ENCODE measurements at regions not wholly inside any gene's neighbourhood (a gene's known extent, or its start where the extent isn't known, plus 50 kb on each side); places are given as distances from the start of the nearest gene placed in this dataset.

DNA sequence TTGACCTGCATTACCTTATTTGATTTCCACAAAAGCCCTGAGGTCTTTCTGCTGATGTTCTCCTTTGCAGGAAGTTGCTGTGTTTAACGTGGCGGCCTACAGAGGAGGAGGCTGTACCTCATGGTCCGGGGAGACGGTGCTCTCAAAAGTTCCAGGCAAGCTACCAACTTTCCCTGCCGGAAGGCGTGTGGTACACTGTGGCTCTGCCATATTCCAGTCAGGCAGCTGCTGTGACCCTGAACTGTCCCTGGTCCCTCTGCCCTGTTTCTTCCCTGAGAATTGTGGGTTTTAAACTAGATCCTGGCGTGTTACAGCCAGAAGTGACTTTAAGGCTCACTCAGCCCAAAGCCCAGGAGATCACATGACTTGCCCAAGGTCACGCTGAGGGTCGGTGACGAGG, 139.2 kb downstream of the TEX36 start:
- Histone ChIP-seq H3K9me3 (ENCODE audit: control insufficient read depth, low read depth, low read length) (no peaks in the 10 kb centered on the region), H3K79me2 (ENCODE audit: control insufficient read depth, insufficient read depth, low read length) (no peaks in the 10 kb centered on the region), H3K27ac (ENCODE audit: control insufficient read depth, insufficient read depth, low read length) (no peak overlapping the region), H3K9me1 (ENCODE audit: control insufficient read depth, extremely low read depth, insufficient read depth, low read length) (no peaks in the 10 kb centered on the region), H3K4me1 (ENCODE audit: control insufficient read depth, extremely low read depth, insufficient read depth, low read length) (no peaks in the 10 kb centered on the region), H2AFZ (ENCODE audit: control insufficient read depth, low read length) (no peak overlapping the region), H3K27me3 (ENCODE audit: control insufficient read depth, extremely low read depth, insufficient read depth, low read length) (peaks cover 9% of the 10 kb centered on the region), H3K36me3 (ENCODE audit: control insufficient read depth in 2 of 2, extremely low read depth in 1 of 2, insufficient read depth in 2 of 2, low read length in 2 of 2) (no peaks in the 10 kb centered on the region), H4K20me1 (ENCODE audit: control insufficient read depth, extremely low read depth, insufficient read depth, low read length) (no peaks in the 10 kb centered on the region), H3K4me2 (ENCODE audit: control insufficient read depth, extremely low read depth, insufficient read depth, low read depth, low read length) (no peak overlapping the region), H3K4me3 (ENCODE audit: control insufficient read depth in 2 of 3, extremely low read depth in 1 of 3, insufficient read depth in 2 of 3, low read depth in 1 of 3, low read length in 3 of 3) (no peak overlapping the region), H3K9ac (ENCODE audit: control insufficient read depth, extremely low read depth, insufficient read depth, low read length) (no peak overlapping the region)
- FAIRE-seq: no peak
- TF ChIP-seq EZH2 (IDR thresholded peaks at IDR 0.05; ENCODE audit: low read length): no peak
- TF ChIP-seq, protein P1, sequence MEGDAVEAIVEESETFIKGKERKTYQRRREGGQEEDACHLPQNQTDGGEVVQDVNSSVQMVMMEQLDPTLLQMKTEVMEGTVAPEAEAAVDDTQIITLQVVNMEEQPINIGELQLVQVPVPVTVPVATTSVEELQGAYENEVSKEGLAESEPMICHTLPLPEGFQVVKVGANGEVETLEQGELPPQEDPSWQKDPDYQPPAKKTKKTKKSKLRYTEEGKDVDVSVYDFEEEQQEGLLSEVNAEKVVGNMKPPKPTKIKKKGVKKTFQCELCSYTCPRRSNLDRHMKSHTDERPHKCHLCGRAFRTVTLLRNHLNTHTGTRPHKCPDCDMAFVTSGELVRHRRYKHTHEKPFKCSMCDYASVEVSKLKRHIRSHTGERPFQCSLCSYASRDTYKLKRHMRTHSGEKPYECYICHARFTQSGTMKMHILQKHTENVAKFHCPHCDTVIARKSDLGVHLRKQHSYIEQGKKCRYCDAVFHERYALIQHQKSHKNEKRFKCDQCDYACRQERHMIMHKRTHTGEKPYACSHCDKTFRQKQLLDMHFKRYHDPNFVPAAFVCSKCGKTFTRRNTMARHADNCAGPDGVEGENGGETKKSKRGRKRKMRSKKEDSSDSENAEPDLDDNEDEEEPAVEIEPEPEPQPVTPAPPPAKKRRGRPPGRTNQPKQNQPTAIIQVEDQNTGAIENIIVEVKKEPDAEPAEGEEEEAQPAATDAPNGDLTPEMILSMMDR (optimal IDR thresholded peaks at IDR 0.05 in 1 of 3, IDR thresholded peaks at IDR 0.05 in 1 of 3, conservative IDR thresholded peaks at IDR 0.05 in 1 of 3; ENCODE audit: extremely low read depth in 1 of 3, insufficient read depth in 2 of 3, low read length in 3 of 3): no peak
- dilution Hi-C loops (cut with MboI; ENCODE audit: extremely low pct_ligation_motif_present, low sequenced_read_pairs): no loop called here
- DNase-seq (ENCODE audit: low read depth, low spot score): no peak

- H4K20me1 ChIP-seq (ENCODE audit: control insufficient read depth, extremely low read depth, insufficient read depth, low read length): no peaks in the 10 kb centered on the region
- no peaks in the 10 kb centered on the region for H3K36me3 ChIP-seq (ENCODE audit: control insufficient read depth in 2 of 2, extremely low read depth in 1 of 2, insufficient read depth in 2 of 2, low read length in 2 of 2)
- H3K9me1 ChIP-seq (ENCODE audit: control insufficient read depth, extremely low read depth, insufficient read depth, low read length): no peaks in the 10 kb centered on the region
- no peak overlapping the region for H3K9ac ChIP-seq (ENCODE audit: control insufficient read depth, extremely low read depth, insufficient read depth, low read length)
- H3K27me3 ChIP-seq (ENCODE audit: control insufficient read depth, extremely low read depth, insufficient read depth, low read length): peaks cover 12% of the 10 kb centered on the region
- no peak overlapping the region for H3K4me2 ChIP-seq (ENCODE audit: control insufficient read depth, extremely low read depth, insufficient read depth, low read depth, low read length)
- DNase-seq (ENCODE audit: low read depth, low spot score) (no peak), FAIRE-seq (no peak)
- no peaks in the 10 kb centered on the region for H3K9me3 ChIP-seq (ENCODE audit: control insufficient read depth, low read depth, low read length)
- no peak overlapping the region for H2AFZ ChIP-seq (ENCODE audit: control insufficient read depth, low read length)
- H3K27ac ChIP-seq (ENCODE audit: control insufficient read depth, insufficient read depth, low read length): no peak overlapping the region
- dilution Hi-C loops (cut with MboI; ENCODE audit: extremely low pct_ligation_motif_present, low sequenced_read_pairs): no loop called here
- H3K4me1 ChIP-seq (ENCODE audit: control insufficient read depth, extremely low read depth, insufficient read depth, low read length): no peaks in the 10 kb centered on the region
- H3K4me3 ChIP-seq (ENCODE audit: control insufficient read depth in 2 of 3, extremely low read depth in 1 of 3, insufficient read depth in 2 of 3, low read depth in 1 of 3, low read length in 3 of 3): no peak overlapping the region
- TF ChIP-seq, protein P1 (optimal IDR thresholded peaks at IDR 0.05 in 1 of 3, IDR thresholded peaks at IDR 0.05 in 1 of 3, conservative IDR thresholded peaks at IDR 0.05 in 1 of 3; ENCODE audit: extremely low read depth in 1 of 3, insufficient read depth in 2 of 3, low read length in 3 of 3): no peak
- TF ChIP-seq EZH2 (IDR thresholded peaks at IDR 0.05; ENCODE audit: low read length): no peak
- H3K79me2 ChIP-seq (ENCODE audit: control insufficient read depth, insufficient read depth, low read length): no peaks in the 10 kb centered on the region
These were observed 143.8 kb downstream of the TEX36 start for GRCh38 chr10:125538947-125539731.

Data from keratinocyte (primary cell).